ENCODE measurements at regions not wholly inside any gene's neighbourhood (a gene's known extent, or its start where the extent isn't known, plus 50 kb on each side); places are given as distances from the start of the nearest gene placed in this dataset.
"Not testable (repeated sequence)": the region's sequence is repeated elsewhere in the genome, so short reads cannot be mapped to it uniquely, and the experiment has no call there.

GRCh38 chr9:42657496-42657895 is 474.0 kb downstream of the SPATA31A6 start:
- not testable (repeated sequence) for TF ChIP-seq CTCF (conservative IDR thresholded peaks at IDR 0.05; ENCODE audit: low read depth, low read length); EZH2 (IDR thresholded peaks at IDR 0.05; ENCODE audit: borderline replicate concordance, low read depth, low read length, poor library complexity, severe bottlenecking)
